GM19324 (cell line): ENCODE measurements at regions not wholly inside any gene's neighbourhood (a gene's known extent, or its start where the extent isn't known, plus 50 kb on each side); places are given as distances from the start of the nearest gene placed in this dataset.
"Not testable (repeated sequence)": the region's sequence is repeated elsewhere in the genome, so short reads cannot be mapped to it uniquely, and the experiment has no call there.

Experiments
- ATAC-seq: cut with Tn5 transposase; IDR thresholded peaks from one replicate; pipeline ENCODE4 v1.9.1; 2021; ENCODE audit warnings: mild to moderate bottlenecking, moderate library complexity; ENCODE audit not compliant: unreplicated experiment, low FRiP score

DNA sequence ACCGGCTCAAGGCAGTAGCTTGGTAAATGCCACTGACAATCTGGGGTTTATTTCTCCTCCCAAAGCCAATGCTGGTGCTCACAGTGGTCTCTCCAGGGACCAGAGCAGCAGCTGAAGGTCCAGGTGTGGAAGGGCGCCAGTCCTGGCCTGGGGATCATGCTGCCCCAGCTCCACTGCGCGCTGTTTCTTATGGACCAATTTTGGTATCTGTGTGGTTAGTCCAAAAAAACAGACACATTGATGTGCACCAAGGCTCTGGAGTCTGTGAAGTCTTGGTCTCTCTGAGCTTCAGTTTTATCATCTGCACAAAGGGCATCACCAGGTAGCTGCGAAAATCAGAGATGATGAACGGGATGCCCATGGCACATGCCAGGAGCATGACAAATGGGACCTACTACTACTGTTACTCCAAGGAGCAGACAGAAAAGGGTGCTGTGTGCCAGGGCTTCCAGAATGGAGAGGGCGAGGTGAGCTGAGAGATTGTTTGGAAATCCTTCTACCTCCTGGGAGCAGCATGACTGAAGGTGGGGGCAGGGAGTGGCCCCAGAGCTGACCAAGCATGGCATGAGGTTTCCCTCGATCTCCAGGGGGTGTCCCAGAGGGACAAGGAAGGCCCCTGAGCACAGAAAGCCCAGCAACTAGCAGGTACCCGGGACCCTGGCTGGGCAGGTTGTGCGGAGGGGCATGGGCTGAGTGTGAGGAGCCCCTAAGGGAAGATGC, 134.3 kb upstream of the PRR20G start:
- no peak for ATAC-seq

DNA sequence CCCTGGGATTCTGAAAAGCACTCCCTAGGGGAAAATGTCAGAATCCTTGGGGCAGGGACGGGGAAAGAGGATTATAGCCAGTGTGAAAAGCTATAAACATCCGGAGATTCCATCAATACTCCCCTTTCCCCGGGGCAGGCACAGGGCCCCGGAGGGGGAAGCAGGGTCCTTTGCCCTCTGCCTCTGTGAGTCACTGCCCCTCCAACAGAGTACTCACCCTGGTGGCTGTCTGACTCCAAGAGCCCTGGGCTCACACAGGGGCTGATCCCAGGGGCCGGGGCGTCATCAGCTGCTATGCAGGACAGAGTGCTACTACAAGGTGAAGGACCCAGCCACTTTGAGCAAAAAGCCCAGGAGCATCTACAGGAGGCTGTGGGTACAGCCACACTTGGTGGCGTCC, 133.0 kb upstream of the PRR20G start:
- no peak for ATAC-seq

DNA sequence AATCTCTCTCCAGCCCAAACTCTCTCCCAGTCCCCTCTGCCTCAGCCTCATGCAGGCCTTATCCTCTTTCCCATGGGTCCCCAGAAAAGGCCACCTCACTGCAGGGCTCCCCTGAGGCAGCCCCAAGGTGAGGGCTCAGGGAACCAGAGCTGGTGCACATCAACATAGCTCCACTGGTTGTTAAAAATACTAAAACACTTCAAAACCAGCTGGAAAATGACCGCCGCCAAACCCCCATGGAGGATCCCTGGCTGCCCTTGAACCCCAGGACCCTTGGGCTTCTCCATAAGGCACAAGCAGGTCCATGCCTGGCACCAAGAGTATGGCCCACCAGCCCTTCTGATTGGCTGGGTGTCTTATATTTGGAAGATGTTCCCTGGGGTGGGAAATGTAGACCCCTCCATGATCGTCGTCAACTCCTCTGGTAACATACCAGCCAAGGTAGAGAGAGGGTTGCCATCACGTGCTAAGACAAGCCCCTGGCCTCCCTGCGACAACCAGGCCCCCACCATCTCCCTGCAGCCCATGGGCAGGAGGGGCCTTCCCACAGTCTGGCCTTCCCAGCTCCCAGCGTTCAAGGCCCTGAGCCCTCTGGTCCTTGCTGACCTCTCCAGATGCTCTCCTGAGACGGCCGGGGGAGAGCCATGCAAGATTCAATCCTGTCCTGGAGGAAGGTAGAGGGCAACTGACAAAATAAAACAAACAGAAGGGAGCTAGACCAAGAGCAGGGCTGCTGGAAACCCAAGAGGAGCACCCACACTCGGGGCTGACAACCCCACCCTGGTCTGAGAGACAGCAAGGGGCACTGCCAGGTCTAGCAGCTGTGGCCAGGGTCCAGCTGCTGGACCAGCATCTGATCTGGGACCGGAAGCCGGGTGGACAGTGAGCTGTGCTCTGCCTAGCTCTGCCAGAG, 132.1 kb upstream of the PRR20G start:
- ATAC-seq = no peak

GRCh38 chr3:127419182-127419581, 131.3 kb upstream of the PRR20G start:
- ATAC-seq = no peak

DNA sequence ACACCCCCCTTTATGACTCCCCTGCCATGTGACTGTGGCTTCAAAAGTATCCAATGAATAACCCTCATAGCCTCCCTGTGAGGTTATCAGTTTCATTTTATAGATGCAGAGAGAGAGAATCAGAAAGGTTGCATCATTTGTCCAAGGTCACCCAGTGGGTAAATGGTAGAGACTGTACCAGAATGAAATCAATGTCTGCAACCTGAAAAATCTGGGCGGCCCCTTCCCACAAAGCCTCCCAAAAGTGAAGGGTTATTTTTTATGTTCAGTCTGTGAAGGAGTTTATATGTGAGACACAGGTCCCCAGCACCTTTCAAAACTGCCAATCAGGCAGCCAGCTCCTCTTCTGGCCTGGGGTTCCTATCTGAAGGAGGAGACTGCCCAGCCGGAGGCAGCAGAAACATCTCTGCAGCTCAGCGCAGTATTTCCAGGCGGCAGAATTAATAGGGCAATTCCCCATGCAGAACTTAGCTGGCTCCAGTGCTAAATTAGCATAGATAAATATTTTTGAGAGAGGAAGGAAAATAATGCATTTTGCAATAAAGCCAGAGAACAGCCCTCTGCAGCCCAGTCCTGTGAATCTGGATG, 130.8 kb upstream of the PRR20G start:
- ATAC-seq = no peak

DNA sequence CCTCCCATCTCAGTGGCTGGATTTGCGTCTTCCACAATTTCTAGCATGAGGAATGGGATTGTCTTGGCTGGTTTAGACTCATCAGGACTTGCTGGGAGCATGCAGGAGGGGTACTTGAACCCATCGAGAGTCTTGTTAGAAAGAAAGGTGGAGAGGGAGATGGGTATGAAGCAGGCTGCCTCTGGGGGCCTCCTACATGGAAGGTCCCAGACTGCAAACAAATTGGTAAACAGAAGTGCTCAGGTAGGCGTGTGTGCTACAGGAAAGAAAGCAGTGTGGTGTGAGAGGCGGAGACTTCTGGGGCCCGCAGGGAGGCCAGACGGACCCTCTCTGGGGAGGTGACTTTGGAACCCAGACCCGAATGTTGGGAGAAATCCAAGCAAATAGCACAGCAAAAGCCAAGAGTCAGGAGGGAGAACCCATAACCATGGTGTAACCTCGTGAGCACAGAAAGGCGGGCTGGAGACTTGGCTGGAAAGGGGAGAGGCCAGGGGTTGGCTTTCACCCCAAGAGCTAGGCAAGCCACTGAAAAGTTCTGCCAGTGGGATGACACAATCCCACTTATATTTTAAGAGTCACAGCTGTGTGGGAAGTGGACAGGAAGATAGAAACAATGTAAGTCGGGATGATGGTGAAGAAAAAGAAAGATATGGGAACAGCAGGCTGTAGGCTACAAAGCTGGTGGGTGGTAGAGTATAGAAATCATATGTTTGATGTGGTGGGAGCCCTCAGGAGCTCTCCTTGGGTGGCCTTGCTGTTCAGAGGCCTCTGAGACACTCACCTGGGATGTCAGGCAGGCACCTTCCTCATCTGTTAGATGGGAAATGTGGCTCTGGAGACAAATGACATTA, 130.1 kb upstream of the PRR20G start:
- ATAC-seq = no peak

- ATAC-seq = no peak
Observed at GRCh38 chr3:127413871-127414270, 126.0 kb upstream of the PRR20G start.

GRCh38 chr3:127413318-127413673, 125.5 kb upstream of the PRR20G start:
- ATAC-seq = no peak

- ATAC-seq = no peak
Observed at GRCh38 chr3:127412578-127413317, 124.9 kb upstream of the PRR20G start.

DNA sequence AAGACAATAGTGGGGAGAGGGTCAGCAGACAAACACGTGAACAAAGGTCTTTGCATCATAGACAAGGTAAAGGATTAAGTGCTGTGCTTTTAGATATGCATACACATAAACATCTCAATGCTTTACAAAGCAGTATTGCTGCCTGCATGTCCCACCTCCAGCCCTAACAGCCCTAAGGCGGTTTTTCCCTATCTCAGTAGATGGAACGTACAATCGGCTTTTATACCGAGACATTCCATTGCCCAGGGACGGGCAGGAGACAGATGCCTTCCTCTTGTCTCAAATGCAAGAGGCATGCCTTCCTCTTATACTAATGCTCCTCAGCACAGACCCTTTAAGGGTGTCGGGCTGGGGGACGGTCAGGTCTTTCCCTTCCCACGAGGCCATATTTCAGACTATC, 124.0 kb upstream of the PRR20G start:
- not testable (repeated sequence) for ATAC-seq

DNA sequence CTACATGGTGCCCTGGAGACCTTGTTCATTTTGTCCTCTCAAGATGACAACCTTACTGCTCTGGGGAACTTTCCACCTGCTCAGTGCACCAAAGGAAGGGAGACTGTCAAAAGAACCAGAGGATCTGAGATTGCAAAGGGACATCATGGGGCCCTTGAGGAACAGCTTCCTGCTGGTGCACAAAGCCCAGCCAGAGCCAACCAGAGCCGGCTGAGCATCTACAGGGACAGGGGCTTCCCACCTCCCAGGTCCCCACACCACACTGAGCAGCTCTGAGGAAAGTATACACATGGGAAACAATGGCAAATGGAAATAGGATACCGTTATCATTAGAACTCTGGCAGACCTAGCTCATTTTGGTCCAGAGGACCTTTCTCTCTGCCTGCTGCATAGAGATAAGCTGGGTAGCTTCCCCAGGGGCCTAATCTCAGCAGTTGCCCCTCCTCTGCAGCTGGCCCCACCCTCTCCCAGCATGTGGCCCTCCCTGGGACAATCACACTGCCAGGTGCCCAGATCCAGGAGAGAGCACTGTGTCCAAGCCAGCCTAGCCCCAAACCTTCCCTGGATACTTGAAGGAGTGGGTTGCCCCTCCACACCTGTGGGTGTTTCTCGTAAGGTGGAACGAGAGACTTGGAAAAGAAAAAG, 123.4 kb upstream of the PRR20G start:
- no peak for ATAC-seq

GRCh38 chr3:127410678-127411077, 122.8 kb upstream of the PRR20G start:
- no peak for ATAC-seq

DNA sequence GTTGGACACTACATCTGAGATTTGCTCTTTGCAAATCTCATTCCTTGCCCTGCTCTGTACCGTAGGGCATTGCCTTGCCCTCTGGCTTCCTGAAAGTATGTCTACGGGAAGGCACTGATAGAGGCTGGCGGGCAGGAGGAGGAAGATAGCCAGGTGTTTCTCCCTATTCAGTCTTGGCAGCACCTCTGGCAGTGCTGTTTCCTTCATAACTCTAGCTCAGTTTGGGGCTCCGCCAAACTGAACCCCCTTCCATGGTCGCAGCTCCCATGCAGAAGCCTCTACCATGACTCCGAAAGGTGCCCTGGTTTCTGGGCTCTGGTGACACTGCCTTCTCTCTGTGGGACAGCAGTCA, 122.3 kb upstream of the PRR20G start:
- no peak for ATAC-seq

DNA sequence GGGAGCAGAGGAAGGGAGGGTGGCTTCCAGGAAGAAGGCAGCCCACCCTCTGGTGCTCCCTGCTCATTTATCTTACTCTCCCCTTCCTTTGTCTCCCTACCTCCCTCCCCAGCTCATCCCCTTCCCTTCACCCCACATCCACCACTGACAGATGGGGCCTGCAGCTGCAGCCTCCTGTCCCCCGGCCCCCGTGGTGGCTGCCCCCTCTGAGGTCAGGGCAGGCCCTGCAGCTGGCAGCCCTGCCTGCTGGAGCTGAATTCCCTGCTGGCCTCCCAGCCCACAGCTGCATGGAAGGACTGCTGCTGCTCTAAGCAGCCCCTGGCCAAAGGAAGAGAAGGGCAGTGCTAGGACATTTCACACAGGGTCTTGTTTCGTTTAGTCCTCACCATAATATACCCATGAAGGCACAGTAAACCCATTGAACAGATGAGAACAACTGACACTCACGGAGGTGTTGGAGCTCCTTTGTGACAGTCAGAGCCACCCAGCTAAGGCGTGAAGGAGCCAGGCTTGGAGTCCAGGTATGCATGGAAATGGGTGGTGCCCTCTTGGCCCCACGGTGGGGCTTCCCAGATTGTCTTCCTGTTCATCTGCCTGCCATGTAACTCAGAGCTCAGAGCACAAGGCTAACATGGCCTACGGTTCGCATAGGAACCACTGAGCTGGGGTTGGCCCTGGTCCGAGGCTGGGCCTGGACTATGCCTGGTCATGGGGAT, 121.7 kb upstream of the PRR20G start:
- no peak for ATAC-seq

- ATAC-seq = no peak
Observed at GRCh38 chr3:127408684-127409420, 121.0 kb upstream of the PRR20G start.

DNA sequence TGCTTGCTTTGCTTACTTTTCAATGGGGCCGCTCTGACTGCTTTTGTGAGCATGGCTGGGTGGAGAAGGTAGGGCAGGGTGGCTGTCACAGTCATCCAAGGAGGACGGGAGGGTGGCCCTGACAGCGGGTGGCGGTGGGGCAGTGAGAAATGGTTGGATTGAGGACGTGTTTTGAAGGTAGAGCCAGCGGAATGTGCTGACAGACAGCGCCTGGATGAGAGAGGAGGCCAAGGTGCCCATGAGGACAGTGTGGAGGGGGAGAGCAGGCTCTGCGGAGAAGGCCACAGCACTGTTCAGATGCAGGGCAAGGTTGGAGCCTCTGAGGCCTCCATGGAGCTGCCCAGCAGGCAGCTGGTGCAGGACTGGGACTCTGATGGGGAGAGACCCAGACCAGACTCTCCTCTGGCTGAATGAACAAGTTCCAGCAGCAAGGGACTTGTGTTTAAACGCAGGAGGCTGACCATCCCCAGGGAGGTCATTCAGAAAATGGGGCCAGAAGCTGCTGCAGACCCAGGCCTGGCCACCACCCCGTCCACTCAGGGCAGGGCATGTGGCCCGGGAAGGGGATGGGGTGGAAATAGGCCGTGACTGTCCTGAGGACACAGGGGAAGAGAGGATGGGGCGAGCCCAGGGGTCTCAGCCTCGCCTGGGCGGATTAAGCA, 120.3 kb upstream of the PRR20G start:
- no peak for ATAC-seq

DNA sequence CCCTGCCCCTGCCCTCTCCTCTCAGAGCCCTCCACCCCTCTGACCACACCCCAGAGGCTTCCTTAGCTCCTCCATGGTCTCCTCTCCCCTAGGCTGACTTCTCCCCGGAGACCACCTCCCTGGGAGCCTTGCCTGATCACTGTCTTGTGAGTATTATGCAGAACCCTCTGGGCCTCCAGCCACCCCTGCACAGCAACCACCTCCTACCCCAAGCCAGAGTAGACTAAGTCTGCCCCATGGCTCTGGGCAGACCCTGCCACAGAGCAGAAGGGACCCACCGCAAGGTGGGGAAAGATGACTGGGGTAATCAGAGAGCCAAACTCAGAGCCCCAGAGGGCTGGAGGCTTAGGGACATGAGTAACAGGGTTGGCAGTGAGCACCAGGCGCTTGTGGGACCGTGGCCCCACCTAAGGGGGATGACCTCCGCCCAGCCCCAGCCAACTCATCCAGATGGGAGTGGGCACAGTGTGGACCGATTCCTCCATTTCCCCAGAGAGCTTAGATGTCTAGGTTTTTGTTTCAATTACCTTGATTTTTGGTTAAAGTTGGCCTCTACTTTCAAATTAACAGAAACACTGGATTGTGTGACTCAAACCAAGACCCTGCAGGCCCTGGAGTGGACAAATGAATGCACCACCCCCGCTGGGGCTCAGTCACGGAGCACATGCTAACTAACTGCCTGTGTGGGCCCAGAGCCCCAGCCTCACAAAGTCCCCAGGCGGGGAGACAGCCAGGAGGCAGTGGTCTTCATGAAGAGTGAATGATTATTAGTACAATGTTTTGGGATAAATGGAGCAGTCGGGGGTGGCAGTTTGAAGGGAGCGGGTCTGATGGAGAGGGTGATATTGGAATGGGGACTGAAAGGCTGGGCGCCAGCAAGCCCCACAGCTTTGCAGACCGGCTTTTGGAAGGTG, 119.4 kb upstream of the PRR20G start:
- no peak for ATAC-seq
